ENCODE measurements at regions not wholly inside any gene's neighbourhood (a gene's known extent, or its start where the extent isn't known, plus 50 kb on each side); places are given as distances from the start of the nearest gene placed in this dataset.

DNA sequence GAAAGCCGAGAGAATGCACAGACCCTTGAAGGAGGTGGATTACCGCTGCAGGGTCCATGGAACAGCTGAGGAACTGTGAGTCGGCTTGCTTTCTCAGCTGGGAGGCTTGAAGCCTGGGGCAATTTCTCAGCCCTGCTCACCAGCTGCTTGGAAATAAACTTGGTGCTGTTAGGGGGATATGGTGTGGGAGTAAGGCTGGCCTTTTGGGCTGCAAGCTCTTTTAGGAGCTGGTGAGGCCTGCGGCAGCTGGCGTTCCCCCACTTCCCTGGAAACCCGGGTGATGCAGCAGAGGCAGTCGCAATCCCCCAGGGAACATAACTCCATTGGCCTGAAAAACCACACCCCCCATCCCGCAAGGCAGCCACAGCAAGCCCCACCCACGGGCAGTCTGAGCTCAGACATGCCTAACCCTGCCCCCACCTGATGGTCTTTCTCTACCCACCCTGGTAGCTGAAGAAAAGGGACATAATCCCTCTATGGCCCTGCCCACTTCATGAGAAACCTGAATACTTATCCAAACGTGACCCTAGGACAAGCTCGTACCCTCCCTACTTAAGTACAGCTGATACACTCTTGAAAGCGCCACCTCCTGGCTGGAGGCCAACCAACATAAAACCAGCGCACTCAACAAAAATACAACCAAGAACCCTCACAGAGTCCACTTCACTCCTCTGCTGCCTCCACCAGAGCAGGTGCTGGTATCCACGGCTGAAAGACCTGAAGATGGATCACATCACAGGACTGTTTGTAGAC lies 1995.8 kb downstream of the NCAM2 start:
- H3K4me1 ChIP-seq (ENCODE audit: control insufficient read depth, insufficient read depth, low read length): no peaks in the 10 kb centered on the region
- no peak overlapping the region for H3K27ac ChIP-seq (ENCODE audit: low read depth, low read length)
- no peaks in the 10 kb centered on the region for H3K27me3 ChIP-seq (ENCODE audit: control insufficient read depth, insufficient read depth, low read length)
- H3K36me3 ChIP-seq (ENCODE audit: control insufficient read depth, insufficient read depth, low read length): no peaks in the 10 kb centered on the region
- no peak for DNase-seq (ENCODE audit: low read depth in 4 of 6, low spot score in 6 of 6)
- H3K4me3 ChIP-seq (ENCODE audit: low read depth, low read length): no peak overlapping the region
- no peaks in the 10 kb centered on the region for H3K9me3 ChIP-seq (ENCODE audit: control insufficient read depth, insufficient read depth, low read length)
- WGBS (ENCODE audit: insufficient coverage): 95% methylated on average over 14 of the region's 14 CpGs

DNA sequence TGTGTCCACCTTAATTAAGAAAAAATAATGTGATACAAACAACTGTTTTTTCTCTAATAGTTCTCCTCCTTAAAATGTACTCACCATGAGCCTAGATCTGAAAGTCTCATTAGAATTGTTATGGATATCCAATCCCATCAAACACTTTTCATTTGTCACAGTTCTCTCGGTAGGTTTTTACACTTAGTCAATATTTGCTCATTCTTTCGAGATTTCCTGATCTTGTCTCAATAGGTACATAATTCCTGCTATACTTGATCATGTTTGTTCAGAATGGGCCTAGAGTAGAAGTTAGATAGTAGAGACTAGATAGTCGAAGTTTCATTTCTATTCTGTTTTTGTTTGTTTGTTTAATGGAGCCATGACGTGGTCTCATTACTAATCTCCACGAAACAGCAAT lies 2005.7 kb downstream of the NCAM2 start:
- no CpG with 5 or more reads among the region's 5 CpGs for WGBS (ENCODE audit: insufficient coverage)

DNA sequence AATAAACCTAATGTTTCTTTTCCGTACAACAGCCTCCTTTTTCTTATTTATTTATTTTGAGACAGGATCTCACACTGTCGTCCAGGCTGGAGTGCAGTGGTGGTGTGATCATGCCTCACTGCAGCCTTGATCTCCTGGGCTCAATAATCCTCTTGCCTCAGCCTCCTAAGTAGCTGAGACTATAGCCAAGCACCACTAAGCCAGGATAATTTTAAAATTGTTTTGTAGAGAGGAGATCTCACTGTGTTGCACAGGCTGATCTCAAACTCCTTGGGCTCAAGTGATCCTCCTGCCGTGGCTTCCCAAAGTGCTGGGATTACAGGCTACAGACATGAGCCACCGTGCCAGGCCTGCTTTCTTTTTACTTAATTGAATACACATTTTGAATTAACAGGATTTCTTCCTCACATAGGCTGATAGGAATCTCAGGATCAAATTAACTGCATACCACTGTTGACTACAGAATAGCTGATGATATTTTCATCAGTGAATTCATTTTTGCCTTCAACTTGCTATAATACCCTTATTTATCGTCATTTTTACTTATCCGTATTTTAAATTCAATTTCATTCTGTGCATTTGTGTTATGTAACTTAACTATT lies 2010.5 kb downstream of the NCAM2 start:
- WGBS (ENCODE audit: insufficient coverage): 92% methylated on average over 2 of the region's 6 CpGs
- no peak for DNase-seq (ENCODE audit: low read depth in 4 of 6, low spot score in 6 of 6)
- Histone ChIP-seq H3K36me3 (ENCODE audit: control insufficient read depth, insufficient read depth, low read length) (no peaks in the 10 kb centered on the region), H3K4me1 (ENCODE audit: control insufficient read depth, insufficient read depth, low read length) (no peaks in the 10 kb centered on the region), H3K27ac (ENCODE audit: low read depth, low read length) (no peak overlapping the region), H3K27me3 (ENCODE audit: control insufficient read depth, insufficient read depth, low read length) (no peaks in the 10 kb centered on the region), H3K4me3 (ENCODE audit: low read depth, low read length) (no peak overlapping the region), H3K9me3 (ENCODE audit: control insufficient read depth, insufficient read depth, low read length) (no peaks in the 10 kb centered on the region)

More for the DNA sequence above, 2005.7 kb downstream of the NCAM2 start:
- Histone ChIP-seq H3K36me3 (ENCODE audit: control insufficient read depth, insufficient read depth, low read length) (no peaks in the 10 kb centered on the region), H3K9me3 (ENCODE audit: control insufficient read depth, insufficient read depth, low read length) (no peaks in the 10 kb centered on the region), H3K4me1 (ENCODE audit: control insufficient read depth, insufficient read depth, low read length) (no peaks in the 10 kb centered on the region), H3K4me3 (ENCODE audit: low read depth, low read length) (no peak overlapping the region), H3K27ac (ENCODE audit: low read depth, low read length) (no peak overlapping the region), H3K27me3 (ENCODE audit: control insufficient read depth, insufficient read depth, low read length) (no peaks in the 10 kb centered on the region)
- DNase-seq (ENCODE audit: low read depth in 4 of 6, low spot score in 6 of 6): no peak

GRCh38 chr21:23009360-23009759 lies 2011.2 kb downstream of the NCAM2 start:
- Histone ChIP-seq H3K27ac (ENCODE audit: low read depth, low read length) (no peak overlapping the region), H3K4me1 (ENCODE audit: control insufficient read depth, insufficient read depth, low read length) (no peaks in the 10 kb centered on the region), H3K36me3 (ENCODE audit: control insufficient read depth, insufficient read depth, low read length) (no peaks in the 10 kb centered on the region), H3K4me3 (ENCODE audit: low read depth, low read length) (no peak overlapping the region), H3K9me3 (ENCODE audit: control insufficient read depth, insufficient read depth, low read length) (no peaks in the 10 kb centered on the region), H3K27me3 (ENCODE audit: control insufficient read depth, insufficient read depth, low read length) (no peaks in the 10 kb centered on the region)
- no CpG with 5 or more reads among the region's 3 CpGs for WGBS (ENCODE audit: insufficient coverage)
- no peak for DNase-seq (ENCODE audit: low read depth in 4 of 6, low spot score in 6 of 6)

GRCh38 chr21:23014021-23014420 lies 2015.8 kb downstream of the NCAM2 start:
- no peak for DNase-seq (ENCODE audit: low read depth in 4 of 6, low spot score in 6 of 6)
- Histone ChIP-seq H3K36me3 (ENCODE audit: control insufficient read depth, insufficient read depth, low read length) (no peaks in the 10 kb centered on the region), H3K27me3 (ENCODE audit: control insufficient read depth, insufficient read depth, low read length) (no peaks in the 10 kb centered on the region), H3K27ac (ENCODE audit: low read depth, low read length) (no peak overlapping the region), H3K9me3 (ENCODE audit: control insufficient read depth, insufficient read depth, low read length) (no peaks in the 10 kb centered on the region), H3K4me3 (ENCODE audit: low read depth, low read length) (no peak overlapping the region), H3K4me1 (ENCODE audit: control insufficient read depth, insufficient read depth, low read length) (no peaks in the 10 kb centered on the region)
- 84% methylated on average over 4 of the region's 4 CpGs for WGBS (ENCODE audit: insufficient coverage)

DNA sequence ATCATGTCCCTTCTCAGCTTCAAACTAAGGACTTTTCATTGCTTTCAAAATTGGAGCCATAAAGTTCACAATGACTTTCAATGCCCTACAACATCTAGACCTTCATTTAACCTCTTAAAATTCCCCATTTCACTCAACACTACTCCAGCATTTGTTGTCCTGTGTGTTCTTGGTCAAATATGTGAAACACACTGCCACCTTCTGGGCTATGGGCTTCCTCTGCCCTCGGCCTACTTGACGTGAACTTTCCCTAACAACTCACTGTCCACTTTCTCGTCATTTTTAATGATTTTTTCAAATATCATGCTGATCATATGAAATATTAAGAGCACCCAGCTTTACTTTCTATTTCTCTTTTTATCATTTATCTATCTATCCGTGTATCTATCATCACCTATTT lies 2018.4 kb downstream of the NCAM2 start:
- H3K4me3 ChIP-seq (ENCODE audit: low read depth, low read length): no peak overlapping the region
- H3K4me1 ChIP-seq (ENCODE audit: control insufficient read depth, insufficient read depth, low read length): no peaks in the 10 kb centered on the region
- DNase-seq (ENCODE audit: low read depth in 4 of 6, low spot score in 6 of 6): no peak
- WGBS (ENCODE audit: insufficient coverage): 86% methylated on average over 1 of the region's 4 CpGs
- H3K9me3 ChIP-seq (ENCODE audit: control insufficient read depth, insufficient read depth, low read length): no peaks in the 10 kb centered on the region
- H3K27me3 ChIP-seq (ENCODE audit: control insufficient read depth, insufficient read depth, low read length): no peaks in the 10 kb centered on the region
- H3K36me3 ChIP-seq (ENCODE audit: control insufficient read depth, insufficient read depth, low read length): no peaks in the 10 kb centered on the region
- H3K27ac ChIP-seq (ENCODE audit: low read depth, low read length): no peak overlapping the region

GRCh38 chr21:23017989-23018388 lies 2019.8 kb downstream of the NCAM2 start:
- H3K4me3 ChIP-seq (ENCODE audit: low read depth, low read length): no peak overlapping the region
- H3K27ac ChIP-seq (ENCODE audit: low read depth, low read length): no peak overlapping the region
- H3K9me3 ChIP-seq (ENCODE audit: control insufficient read depth, insufficient read depth, low read length): no peaks in the 10 kb centered on the region
- no peaks in the 10 kb centered on the region for H3K4me1 ChIP-seq (ENCODE audit: control insufficient read depth, insufficient read depth, low read length)
- DNase-seq (ENCODE audit: low read depth in 4 of 6, low spot score in 6 of 6): no peak
- H3K27me3 ChIP-seq (ENCODE audit: control insufficient read depth, insufficient read depth, low read length): no peaks in the 10 kb centered on the region
- H3K36me3 ChIP-seq (ENCODE audit: control insufficient read depth, insufficient read depth, low read length): no peaks in the 10 kb centered on the region

- Histone ChIP-seq H3K9me3 (ENCODE audit: control insufficient read depth, insufficient read depth, low read length) (no peaks in the 10 kb centered on the region), H3K27me3 (ENCODE audit: control insufficient read depth, insufficient read depth, low read length) (no peaks in the 10 kb centered on the region), H3K27ac (ENCODE audit: low read depth, low read length) (no peak overlapping the region), H3K4me3 (ENCODE audit: low read depth, low read length) (no peak overlapping the region), H3K36me3 (ENCODE audit: control insufficient read depth, insufficient read depth, low read length) (no peaks in the 10 kb centered on the region), H3K4me1 (ENCODE audit: control insufficient read depth, insufficient read depth, low read length) (no peaks in the 10 kb centered on the region)
- no peak for DNase-seq (ENCODE audit: low read depth in 4 of 6, low spot score in 6 of 6)
- WGBS (ENCODE audit: insufficient coverage): 93% methylated on average over 8 of the region's 10 CpGs
Measured at GRCh38 chr21:23020969-23021368, 2022.8 kb downstream of the NCAM2 start.

- H3K4me3 ChIP-seq (ENCODE audit: low read depth, low read length): no peak overlapping the region
- H3K27me3 ChIP-seq (ENCODE audit: control insufficient read depth, insufficient read depth, low read length): no peaks in the 10 kb centered on the region
- no peak for DNase-seq (ENCODE audit: low read depth in 4 of 6, low spot score in 6 of 6)
- no peaks in the 10 kb centered on the region for H3K9me3 ChIP-seq (ENCODE audit: control insufficient read depth, insufficient read depth, low read length)
- 96% methylated on average over 36 of the region's 37 CpGs for WGBS (ENCODE audit: insufficient coverage)
- H3K36me3 ChIP-seq (ENCODE audit: control insufficient read depth, insufficient read depth, low read length): no peaks in the 10 kb centered on the region
- H3K4me1 ChIP-seq (ENCODE audit: control insufficient read depth, insufficient read depth, low read length): no peaks in the 10 kb centered on the region
- H3K27ac ChIP-seq (ENCODE audit: low read depth, low read length): no peak overlapping the region
Measured at GRCh38 chr21:23021481-23021880, 2023.3 kb downstream of the NCAM2 start.

DNA sequence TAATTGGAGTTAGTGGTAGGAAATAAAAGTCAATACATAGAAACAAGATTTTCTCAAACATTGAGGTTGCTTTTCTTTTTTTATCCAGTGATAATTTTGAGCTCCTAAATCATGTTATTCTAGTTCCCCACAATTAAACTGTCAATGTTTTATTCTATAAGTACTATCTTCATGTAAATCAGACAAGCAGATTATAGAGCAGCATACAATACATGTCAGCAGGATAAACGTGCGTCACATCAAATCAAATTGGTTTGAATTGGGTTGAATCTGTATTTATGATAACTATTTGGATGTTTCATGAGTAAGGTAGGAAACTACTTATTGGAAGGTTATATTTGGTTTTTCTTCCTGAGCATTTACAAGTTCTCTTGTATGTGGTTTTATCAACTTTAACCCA lies 2028.7 kb downstream of the NCAM2 start:
- DNase-seq (ENCODE audit: low read depth in 4 of 6, low spot score in 6 of 6): no peak
- no peaks in the 10 kb centered on the region for H3K36me3 ChIP-seq (ENCODE audit: control insufficient read depth, insufficient read depth, low read length)
- WGBS (ENCODE audit: insufficient coverage): no CpG with 5 or more reads among the region's 2 CpGs

More for the DNA sequence above, 2028.7 kb downstream of the NCAM2 start:
- H3K27me3 ChIP-seq (ENCODE audit: control insufficient read depth, insufficient read depth, low read length): no peaks in the 10 kb centered on the region
- H3K4me3 ChIP-seq (ENCODE audit: low read depth, low read length): no peak overlapping the region
- no peaks in the 10 kb centered on the region for H3K4me1 ChIP-seq (ENCODE audit: control insufficient read depth, insufficient read depth, low read length)
- no peak overlapping the region for H3K27ac ChIP-seq (ENCODE audit: low read depth, low read length)
- H3K9me3 ChIP-seq (ENCODE audit: control insufficient read depth, insufficient read depth, low read length): no peaks in the 10 kb centered on the region

Data from spinal cord (tissue), 9 donors.